ENCODE measurements at regions not wholly inside any gene's neighbourhood (a gene's known extent, or its start where the extent isn't known, plus 50 kb on each side); places are given as distances from the start of the nearest gene placed in this dataset.
"Not testable (repeated sequence)": the region's sequence is repeated elsewhere in the genome, so short reads cannot be mapped to it uniquely, and the experiment has no call there.

GRCh38 chr7:142468871-142469665 is 211.2 kb upstream of the PRSS58 start:
- no peak for DNase-seq
- H3K27ac ChIP-seq = no peak overlapping the region
- intact Hi-C loops (cut with DNase I; ENCODE audit: low total_unique reads) = no loop called here
- no peak overlapping the region for H3K4me3 ChIP-seq
- no peaks in the 10 kb centered on the region for H3K27me3 ChIP-seq
- H3K36me3 ChIP-seq (ENCODE audit: low read depth, missing control alignments) = no peaks in the 10 kb centered on the region
- TF ChIP-seq CTCF (IDR thresholded peaks at IDR 0.05) (no peak), POLR2A (IDR thresholded peaks at IDR 0.05) (no peak)
- no peaks in the 10 kb centered on the region for H3K4me1 ChIP-seq
- H3K9me3 ChIP-seq = no peaks in the 10 kb centered on the region
- 90% methylated on average over 4 to 6 of the region's 6 CpGs for WGBS, 2 donors

- H3K4me3 ChIP-seq; intact Hi-C loops (cut with DNase I; ENCODE audit: low total_unique reads); H3K4me1 ChIP-seq; H3K27ac ChIP-seq; H3K9me3 ChIP-seq; DNase-seq; H3K36me3 ChIP-seq (ENCODE audit: low read depth, missing control alignments); H3K27me3 ChIP-seq: not testable (repeated sequence)
- WGBS, 2 donors = 35 to 38% methylated on average over 6 to 7 of the region's 7 CpGs
Observed at GRCh38 chr7:142467056-142467655, 209.3 kb upstream of the PRSS58 start.

DNA sequence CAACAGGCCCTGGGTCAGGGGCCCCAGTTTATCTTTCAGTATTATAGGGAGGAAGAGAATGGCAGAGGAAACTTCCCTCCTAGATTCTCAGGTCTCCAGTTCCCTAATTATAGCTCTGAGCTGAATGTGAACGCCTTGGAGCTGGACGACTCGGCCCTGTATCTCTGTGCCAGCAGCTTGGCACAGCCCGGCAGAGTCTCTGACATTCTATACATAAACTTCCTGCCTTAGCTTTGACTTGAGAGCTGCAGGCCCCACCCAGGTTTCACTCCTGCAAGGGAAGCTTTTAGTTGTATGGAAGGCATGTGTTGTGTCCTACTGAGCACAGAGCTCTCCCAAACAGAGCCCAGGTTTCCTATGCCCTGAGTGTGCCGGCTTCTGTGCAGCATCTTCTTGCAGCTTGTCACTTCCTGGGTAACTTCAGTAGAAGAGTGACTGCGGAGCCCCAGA is 205.6 kb upstream of the PRSS58 start:
- no peak overlapping the region for H3K4me3 ChIP-seq
- H3K36me3 ChIP-seq (ENCODE audit: low read depth, missing control alignments) = no peaks in the 10 kb centered on the region
- no peak for DNase-seq
- no peaks in the 10 kb centered on the region for H3K4me1 ChIP-seq
- TF ChIP-seq CTCF (IDR thresholded peaks at IDR 0.05) (no peak), POLR2A (IDR thresholded peaks at IDR 0.05) (no peak)
- intact Hi-C loops (cut with DNase I; ENCODE audit: low total_unique reads) = no loop called here
- WGBS, 2 donors = 70 to 72% methylated on average over 6 of the region's 6 CpGs
- H3K27ac ChIP-seq = no peak overlapping the region
- no peaks in the 10 kb centered on the region for H3K27me3 ChIP-seq
- no peaks in the 10 kb centered on the region for H3K9me3 ChIP-seq

DNA sequence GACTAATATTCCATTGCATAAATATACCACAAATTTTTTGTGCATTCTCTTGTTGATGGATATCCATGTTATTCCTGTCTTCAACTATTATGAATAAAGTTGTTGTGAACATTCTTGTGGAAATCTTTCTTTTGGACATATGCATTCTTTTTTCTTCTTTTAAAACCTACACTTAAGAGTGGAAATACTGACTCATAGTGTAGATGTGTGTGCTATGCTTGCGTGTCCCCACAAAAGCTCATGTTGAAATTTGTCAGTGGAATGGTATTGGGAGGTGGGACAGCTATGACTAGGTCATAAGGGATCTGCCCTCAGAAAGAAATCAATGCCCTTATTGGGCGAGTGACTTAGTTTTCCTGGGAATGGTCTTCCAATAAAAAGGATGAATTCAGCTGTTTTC is 203.6 kb upstream of the PRSS58 start:
- H3K4me1 ChIP-seq = no peaks in the 10 kb centered on the region
- no peaks in the 10 kb centered on the region for H3K27me3 ChIP-seq
- TF ChIP-seq CTCF (IDR thresholded peaks at IDR 0.05) (no peak), POLR2A (IDR thresholded peaks at IDR 0.05) (no peak)
- H3K4me3 ChIP-seq = no peak overlapping the region
- H3K36me3 ChIP-seq (ENCODE audit: low read depth, missing control alignments) = no peaks in the 10 kb centered on the region
- no peaks in the 10 kb centered on the region for H3K9me3 ChIP-seq
- no peak overlapping the region for H3K27ac ChIP-seq
- intact Hi-C loops (cut with DNase I; ENCODE audit: low total_unique reads) = no loop called here
- 87 to 94% methylated on average over 2 of the region's 2 CpGs for WGBS, 2 donors
- no peak for DNase-seq

DNA sequence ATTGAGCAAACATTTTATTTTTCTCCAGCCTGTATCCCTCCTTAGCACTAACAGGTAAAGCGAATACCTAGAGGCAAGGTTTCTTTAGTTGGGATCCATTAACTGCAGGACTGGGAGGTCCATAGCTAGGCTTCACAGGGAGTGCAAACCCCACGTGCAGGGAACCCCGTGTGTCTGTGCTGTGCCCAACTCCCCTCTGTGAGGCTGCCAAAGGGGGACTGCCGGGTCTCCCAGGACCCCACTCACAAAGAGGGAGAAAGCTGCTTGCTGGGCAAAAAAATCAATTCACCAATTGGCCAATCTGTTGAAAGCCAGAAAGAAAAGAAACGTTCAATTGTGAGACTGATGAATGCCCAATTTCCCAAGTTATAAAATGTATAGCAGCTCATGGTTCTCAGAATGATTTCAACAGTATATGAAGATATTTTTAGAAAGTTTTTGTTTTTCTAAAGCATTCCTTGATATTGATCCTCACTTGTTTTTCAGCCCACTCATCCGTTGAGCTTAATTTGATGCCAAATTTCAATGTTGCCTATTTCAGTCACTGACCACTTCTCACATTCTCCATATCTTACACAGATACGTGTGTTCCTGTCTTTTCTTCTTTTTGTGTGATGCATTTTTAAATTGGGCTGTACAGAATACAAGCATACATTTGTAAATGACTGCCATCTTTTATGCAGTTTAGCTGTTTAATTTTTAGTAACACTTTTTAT is 202.7 kb upstream of the PRSS58 start:
- intact Hi-C loops (cut with DNase I; ENCODE audit: low total_unique reads) = no loop called here
- Histone ChIP-seq H3K4me3 (no peak overlapping the region), H3K9me3 (no peaks in the 10 kb centered on the region), H3K27ac (no peak overlapping the region), H3K27me3 (no peaks in the 10 kb centered on the region), H3K4me1 (no peaks in the 10 kb centered on the region), H3K36me3 (ENCODE audit: low read depth, missing control alignments) (no peaks in the 10 kb centered on the region)
- TF ChIP-seq CTCF (IDR thresholded peaks at IDR 0.05) = no peak
- TF ChIP-seq POLR2A (IDR thresholded peaks at IDR 0.05) = no peak
- no peak for DNase-seq
- WGBS, 2 donors = 60 to 65% methylated on average over 7 of the region's 7 CpGs

Measured in testis (tissue), 2 donors.